NCI-H526 (cell line): ENCODE measurements at regions not wholly inside any gene's neighbourhood (a gene's known extent, or its start where the extent isn't known, plus 50 kb on each side); places are given as distances from the start of the nearest gene placed in this dataset.

Experiments used
- DNase-seq, 2 experiments: peaks; one replicate each; lab custom pipeline; 2025; lab: John Stamatoyannopoulos, UW

DNA sequence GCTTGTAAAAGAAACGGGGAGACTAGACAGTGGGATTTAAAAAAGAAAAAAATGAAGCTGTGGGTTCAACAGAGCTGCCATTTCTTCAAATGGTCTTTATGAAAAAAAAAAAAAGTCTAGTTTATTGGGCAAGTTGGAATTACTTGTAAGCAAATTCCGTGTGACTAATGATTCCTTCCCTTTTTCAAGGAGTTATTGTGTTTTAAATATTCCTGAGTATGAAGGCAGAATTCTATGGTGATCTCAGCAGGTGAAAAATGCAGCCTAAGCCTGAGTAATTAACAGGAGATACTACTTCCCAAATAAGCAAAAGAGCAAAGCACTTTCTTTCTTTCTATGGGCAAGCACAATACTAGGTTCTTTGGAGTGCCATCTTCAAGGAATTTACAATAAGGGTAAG, 481.9 kb downstream of the ZNF608 start:
- DNase-seq: no peak

DNA sequence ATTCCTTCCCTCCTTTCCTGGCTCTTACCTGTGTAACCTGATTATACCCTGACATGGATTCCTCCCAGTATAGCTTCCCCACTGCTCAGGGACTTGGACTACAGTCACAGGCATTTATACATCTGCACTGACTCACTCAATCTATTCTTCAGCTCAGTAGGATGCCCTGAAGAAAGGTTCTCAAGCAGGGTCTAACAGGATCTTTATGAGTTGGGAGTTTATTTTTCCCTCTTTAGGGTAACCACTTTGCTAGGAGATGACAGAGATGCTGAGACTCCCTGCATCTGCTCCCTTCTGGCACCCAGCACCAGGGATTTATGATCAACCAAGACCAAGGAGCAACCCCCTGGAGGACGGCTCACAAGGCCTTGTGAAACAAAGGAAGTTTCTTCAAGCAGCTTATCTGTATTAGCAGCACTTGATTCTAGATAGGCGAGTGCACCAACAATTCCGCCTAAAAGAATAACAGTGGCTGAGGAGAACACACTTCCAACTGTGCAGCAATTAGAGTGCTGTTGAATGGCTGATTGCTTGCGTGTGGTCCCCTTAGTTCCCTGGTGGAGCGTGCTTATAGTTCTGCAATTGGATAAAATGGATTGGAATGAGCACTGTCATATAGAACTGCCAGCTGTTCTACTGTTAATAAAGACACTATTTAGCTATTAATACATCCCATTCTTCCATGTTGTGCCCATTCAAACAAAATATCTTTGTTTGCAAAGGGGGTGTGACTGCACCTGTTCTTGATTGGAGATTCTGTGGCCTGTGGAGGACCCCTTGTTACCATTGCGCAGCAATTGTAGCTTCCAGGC, 482.6 kb downstream of the ZNF608 start:
- DNase-seq: peak in 1 of 2 experiments; percentile 20

DNA sequence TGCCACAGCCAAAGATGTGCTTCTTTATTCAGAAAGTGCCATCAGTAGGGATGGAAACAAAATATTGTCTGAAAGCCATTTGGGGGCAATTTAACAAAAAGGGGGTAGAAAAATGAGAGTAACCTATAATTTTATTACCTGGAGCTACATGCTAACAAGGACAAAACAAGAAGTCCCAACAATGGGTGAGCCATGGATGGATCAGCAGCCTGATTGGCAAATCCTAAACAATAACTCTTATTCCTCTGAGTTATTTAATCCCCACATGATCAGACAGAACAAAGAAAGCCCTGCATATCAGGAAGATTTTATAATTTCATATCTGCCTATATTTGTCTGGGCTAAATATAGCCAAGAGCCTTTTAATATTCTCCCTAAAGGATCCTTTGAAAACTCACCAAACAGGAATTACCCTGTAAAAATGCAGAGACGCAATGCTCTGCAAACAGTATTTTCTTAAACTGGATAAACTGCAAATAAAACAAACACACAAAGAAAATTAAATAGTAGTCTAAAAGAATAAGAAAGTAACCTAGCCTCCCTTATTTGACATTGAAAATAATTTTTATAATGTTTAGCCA, 483.4 kb downstream of the ZNF608 start:
- DNase-seq: peak; percentile 23 to 44

DNA sequence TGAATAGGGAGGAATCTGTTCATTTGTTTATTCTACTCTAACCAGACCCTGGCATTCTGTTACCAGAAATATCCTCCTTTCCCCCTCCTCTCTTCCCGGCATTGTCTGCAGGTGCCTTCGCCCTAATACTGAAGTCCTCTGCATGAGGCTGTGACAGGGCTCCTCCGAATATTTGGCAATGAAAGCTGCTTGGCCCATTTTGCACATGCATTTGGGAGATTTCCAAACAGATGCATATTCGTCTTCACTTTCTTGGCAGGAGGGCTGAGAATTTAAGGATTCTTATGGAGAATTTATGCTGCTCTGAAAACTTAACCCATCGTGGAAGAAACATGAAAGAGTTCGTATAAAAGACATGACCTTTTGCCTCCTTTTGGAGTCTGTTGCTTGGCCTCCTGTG, 484.0 kb downstream of the ZNF608 start:
- DNase-seq: peak in 1 of 2 experiments; percentile 2

DNA sequence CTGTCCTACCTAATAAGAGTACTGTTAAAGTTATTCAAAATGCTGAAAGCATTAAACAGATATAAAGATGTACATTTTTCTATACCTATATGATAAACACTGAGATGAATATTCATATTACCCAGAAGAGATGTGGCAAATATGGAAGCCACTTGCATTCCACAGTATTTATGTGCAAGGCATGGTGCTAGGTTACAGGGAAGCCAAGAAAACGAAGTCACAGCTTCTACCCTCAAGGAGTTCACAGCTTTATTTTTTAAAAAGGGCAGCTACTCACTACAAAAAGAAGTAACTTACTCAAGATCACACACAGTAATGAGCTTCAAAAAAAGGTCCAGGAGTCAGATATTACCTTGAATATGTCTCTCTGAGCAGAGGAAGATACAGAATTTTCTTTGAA, 484.6 kb downstream of the ZNF608 start:
- DNase-seq: no peak

DNA sequence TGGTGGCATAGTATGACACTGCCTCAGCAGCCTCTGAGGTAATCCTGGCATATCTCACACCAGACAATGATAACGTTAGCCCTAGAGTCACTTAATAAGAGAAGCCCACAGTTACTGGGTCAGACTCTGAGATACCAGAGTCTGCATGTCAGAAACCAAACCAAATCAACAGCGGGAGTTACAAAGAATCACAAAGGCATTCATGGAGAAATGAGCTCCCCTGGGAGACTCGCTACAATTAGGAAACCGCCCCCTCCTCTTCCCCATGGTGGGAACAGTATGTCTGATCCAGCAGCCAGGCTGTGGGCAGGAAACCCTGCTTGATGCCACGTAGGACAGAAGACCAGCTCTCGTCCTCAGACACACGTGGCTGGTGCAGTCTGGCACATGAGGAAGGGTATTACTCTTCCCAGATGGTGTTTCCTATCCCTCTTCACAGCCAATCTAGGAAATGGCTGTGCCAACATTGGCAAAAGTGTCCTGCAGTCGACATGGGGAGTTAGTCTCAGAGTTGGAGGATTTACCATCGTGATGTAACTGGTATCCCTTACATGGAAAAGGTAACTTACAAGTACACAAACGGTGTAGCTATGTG, 485.4 kb downstream of the ZNF608 start:
- no peak for DNase-seq

DNA sequence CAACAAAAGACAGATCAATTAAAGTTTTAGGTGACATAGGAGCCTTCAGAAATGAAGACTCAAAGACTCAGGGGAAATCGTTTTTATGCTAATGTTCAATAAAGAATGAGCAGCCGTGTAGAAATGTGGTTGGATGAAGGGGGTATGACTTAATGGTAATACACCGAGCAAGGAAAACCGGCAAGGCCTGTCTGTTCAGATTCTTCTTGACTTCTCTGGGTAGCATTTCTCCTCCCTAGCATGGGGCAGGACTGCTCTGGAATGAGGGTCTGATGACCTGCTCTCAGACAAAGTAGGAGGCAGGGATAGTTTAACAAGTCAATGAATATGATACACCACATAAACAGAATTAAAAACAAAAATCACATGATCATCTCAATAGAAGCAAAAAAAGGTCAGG, 487.4 kb downstream of the ZNF608 start:
- DNase-seq: no peak

DNA sequence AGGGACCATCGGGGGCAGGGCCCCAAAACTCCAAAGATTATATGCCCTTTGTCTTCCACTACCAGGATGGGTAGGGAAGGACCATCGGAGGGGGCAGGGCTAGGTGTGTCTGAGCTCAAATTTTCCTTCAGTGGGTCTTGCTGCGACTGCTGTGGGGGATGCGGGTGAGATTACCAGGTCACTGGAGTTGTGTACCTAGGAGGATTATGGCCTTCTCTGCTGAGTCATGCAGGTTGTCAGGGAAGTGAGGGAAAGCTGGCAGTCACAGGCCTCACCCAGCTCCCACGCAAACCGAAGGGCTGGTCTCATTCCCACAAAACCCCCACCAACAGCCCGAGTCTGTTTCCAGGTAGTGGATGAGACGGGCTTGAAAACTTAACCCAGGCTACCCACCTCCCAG, 489.4 kb downstream of the ZNF608 start:
- no peak for DNase-seq

DNA sequence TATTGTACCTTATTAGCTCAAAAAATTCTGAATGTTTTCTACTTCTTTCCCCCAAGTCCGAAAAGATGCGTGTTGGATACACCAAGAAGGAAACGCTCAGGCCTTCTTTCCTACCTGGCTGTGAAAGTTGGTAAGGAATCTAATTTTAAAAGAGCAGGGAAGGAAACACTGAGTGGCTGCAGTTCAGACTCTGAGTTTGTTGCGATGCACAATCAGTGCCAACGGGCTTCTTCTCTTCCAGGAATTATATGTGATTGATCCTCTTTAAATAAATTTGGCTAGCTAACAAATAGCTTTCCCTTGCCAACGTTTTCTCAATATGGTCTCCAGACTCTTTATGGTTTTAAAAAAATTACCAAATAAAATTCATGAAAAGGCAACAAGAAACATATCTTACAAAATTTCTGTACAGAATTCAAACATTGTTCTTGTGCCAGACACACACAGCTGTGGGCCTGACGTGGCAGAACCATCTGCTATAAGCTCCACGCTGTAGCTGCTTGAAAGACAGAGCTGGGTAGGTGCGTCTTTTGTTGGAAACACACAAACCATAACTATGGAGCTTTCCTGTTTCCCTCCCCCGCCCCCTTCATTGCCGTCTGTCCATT, 493.1 kb downstream of the ZNF608 start:
- no peak for DNase-seq

DNA sequence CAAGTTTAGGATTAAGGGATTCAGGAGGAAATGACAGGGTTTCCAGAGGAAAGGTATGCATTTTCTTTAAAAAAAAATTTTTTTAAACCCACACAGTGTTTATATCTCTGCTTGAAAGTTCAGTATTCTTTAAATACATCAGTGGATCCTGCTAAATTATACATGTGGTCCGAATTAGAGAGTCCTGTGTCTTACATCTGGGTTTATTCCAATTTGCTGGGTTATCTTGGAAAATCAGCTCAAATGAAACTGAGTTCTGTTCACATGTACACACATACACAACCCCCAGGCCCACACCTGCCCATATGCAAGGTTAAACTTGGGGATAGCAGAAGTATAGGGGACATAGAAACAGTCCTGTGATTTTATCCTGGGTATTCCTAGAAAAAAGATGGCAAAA, 493.7 kb downstream of the ZNF608 start:
- no peak for DNase-seq

DNA sequence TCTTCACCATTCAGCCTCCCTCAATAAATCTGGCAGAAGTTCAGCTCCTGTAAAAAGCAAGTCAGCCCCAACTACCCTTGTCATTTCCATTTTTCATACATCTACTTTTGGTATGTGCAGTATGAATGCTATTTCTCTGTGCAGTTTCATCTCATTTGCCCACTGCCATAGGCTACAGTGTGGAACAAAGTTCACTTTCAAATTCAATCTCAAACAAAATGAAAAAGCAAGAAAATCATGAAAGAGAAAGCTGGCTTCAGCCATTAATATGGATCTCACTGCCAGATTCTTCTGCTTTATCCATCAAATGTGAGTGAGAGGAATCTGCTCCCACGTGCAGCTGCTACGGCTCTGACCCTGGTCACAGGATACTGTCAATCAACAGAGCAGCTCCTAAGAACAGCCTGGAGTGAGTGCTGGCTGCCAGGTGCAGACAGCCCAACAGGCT, 494.2 kb downstream of the ZNF608 start:
- peak in 1 of 2 experiments; percentile 25 for DNase-seq

DNA sequence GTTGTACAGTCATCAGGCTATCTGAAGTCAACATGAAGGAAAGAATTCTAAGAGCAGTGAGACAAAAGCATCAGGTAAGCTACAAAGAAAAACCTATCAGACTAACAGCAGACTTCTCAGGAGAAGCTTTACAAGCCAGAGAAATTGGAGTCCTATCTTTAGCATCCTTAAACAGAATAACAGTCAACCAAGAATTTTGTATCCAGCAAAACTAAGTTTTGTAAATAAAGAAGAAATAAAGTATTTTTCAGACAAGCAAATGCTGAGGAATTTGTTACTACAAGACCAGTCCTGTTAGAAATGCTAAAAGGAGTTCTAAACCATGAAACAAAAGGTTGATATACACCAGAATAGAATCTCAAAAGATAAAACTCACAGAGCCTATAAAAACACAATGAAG, 501.2 kb downstream of the ZNF608 start:
- DNase-seq: no peak

DNA sequence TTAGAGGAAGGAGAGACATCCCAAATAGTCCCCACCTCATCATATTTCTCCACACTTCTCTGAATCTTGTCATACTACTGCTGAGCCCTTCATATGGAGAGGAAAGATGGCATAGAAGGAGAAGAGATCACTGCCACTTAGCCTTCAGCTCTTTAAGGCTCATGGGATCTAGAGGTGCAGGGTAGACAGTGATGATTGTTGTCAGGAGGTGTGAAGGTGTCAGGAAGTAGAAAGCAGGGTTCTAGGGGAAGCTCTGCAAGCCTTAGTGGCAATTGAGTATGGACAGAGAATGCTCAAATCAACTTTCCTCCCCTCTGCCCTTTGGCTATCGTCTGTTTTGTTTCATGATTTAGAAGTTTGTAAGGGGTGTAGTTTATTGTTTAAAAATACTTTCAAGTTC, 505.7 kb downstream of the ZNF608 start:
- no peak for DNase-seq

DNA sequence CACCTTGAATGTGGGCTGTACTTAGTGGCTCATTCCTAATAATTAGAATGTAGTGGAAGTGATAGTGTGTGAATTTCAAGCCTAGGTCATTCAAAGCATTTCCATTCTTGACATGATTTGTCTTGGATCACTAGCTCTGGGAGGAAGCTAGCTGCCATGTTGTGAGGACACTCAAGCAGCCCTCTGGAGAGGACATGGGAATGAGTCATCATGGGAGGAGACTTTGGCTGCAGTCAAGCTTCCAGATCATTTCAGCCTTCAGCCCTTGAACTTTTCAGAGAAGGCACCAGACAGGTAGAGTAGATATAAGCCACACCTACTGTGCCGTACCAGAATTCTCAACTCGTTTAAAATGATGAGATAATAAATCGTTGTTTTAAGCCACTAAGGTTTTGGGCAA, 506.9 kb downstream of the ZNF608 start:
- DNase-seq: no peak

DNA sequence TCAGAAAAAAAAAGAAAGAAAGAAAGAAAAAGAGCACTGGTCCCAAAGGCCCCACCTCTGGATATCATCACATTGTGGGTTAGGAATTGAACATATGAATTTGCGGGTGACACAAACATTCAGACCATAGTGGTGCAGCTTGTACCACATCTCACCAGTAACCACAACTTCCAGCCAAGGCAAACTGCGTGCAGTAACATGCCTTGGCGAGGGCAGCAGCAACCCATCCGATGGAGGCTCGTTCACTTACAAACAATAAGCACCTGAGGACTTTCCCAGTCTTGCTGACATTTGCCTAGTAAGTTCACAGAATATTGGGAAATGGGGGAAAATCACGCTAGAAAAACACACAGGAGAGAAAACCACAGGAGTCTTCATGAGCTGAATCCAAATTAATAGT, 508.1 kb downstream of the ZNF608 start:
- no peak for DNase-seq

DNA sequence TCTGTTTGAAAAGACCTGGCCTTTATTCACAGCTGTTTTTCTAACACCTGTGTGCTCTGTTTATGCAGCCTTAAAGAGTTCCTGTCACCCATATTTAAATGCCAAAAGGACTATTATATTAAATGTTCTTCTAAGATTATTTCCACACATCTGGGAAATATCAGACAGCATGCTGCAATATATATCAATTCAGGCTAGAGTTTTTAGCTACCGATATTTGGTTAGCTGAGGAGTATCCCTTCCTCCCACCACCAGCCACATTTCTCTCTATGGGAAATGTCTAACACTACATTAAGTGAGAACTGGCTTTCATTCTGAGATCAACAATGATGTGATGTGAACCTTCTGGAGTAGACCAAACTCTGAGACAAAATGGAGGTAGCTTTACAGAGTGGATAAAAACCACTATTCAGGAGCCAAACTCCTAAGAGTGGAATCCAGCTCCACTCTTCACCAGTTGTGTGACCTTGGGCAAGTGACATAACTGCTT, 509.2 kb downstream of the ZNF608 start:
- no peak for DNase-seq

DNA sequence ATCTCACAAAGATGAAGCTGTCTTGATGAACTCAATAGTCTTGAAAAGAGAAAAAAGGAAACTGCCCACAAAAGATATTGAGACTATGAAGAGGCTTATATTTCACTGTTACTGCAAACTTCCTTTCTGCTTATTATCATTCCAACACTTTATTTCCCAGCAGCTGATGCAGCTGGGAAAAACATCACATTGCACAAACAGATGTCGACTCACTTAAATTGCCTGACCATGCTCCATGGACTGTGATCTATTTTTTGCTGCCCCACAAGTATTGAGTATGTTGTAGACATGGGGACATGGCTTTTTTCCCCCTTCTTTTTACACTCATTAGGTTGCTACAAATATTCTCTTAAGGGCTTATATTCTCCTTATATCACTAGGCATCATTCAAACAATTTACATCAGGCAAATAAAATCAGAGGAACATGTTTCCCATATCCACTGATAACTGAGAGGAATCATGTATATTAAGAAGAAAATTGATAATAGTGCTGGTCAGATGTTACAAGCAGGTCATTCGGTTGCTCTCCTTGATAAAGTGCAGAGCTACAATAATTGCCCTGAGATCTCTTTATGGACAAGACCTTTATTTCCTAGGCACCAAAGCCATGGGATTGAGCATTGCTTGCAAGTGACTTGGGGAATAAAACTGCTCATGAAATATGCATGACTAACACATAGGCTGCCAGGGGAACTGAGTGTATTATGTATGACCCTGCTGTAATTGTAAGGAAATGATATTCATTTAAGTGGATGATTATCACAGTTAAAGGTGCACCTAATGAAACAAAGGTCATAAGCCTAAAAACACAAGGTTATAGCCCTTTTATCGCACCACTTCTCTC, 509.9 kb downstream of the ZNF608 start:
- peak; percentile 49 to 60 for DNase-seq

DNA sequence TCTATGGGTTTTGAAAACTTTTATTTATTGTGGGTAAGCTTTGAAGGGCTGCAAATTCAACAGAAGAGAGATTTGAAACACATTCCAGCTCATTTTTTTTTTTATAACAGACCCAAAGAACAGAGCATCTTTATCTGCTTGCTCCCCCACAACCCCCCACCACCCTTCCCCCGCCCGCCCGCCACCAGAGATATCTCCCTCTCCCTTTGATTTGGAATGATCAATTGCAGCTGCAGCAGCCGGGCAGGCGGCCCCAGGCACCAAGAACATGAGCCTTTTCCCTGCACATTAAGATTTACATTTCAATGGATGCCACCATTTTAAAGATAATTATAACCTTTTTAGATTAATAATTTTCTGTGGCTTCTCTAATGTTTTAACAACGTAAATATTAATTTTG, 510.9 kb downstream of the ZNF608 start:
- DNase-seq: no peak

DNA sequence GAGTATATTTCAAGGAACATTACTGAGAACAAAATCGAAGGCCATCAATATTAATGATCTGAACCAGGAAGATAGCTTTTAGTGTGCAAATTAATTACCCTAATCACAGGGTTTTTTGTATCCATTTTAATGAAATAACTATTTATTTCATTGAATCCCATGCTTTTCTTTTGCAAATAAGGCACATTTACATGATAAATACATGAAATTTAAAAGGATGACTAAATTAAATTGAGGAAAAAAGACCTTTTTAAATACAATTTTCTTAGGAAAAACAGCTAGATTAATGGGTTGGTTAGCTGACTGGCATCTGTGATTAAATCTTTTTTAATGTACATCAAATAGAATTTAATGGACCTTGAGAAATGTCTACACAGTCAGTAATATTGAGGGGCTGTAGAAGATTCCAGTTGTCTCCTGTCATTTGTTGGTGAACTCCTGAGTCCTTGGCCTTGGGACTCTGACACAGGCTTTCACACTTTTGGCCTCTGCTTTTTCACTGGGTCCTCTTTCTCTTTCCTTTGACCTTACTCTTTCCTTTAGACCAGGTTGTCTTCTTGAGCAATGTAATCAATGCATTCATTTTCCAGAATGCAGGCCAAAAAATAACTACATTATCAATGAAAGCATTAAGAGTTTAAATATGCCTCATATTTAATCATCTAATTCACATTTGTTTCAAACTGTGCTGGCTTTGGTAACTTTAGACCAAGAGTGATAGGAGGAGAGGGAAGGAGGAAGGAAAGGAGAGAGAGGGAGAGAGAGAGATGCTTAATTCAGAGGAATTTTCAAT, 511.5 kb downstream of the ZNF608 start:
- DNase-seq: peak in 1 of 2 experiments; percentile 14

DNA sequence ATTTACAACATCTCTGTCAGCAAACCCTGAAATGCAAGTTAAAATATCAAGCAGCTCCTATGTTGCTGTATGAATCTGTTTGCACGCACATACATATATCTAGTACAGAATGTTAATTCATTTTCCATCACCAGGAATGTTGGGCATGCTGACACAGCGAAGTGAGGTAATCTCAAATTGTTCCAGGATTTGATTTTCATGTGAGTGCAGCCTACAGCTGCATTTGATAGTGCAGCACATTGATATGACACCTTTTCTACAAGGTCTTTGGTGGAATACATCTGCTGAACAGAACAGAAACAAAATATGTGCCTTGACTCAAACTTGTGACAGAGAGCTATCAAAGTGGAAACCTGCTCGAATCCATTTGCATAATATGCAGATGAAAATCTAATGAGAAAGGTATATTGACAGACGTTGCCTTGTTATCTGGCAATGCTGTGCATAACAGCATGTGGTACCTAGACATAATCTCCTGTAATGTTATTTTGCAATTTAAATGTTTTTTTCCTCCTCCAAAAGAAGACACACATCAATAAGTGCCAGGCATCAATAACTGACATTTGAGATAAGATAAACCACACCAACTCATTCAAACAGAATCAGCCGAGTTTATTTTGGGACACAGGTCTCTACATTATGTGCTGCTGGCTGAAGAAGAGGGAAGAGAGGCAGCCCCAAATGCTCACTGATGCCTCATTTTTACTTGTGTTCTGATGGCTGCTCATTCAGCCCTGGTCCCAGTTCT, 512.2 kb downstream of the ZNF608 start:
- DNase-seq: peak; percentile 89 to 92
